Loucy (cell line): ENCODE measurements at regions not wholly inside any gene's neighbourhood (a gene's known extent, or its start where the extent isn't known, plus 50 kb on each side); places are given as distances from the start of the nearest gene placed in this dataset.
"Not testable (repeated sequence)": the region's sequence is repeated elsewhere in the genome, so short reads cannot be mapped to it uniquely, and the experiment has no call there.

Source experiments
- H2AFZ ChIP-seq: fragments of 200-600 bp; sonication (generic); 2 replicates; pipeline ENCODE4 v1.6.0; 2016; ENCODE audit warnings: antibody characterized with exemption, mild to moderate bottlenecking, low read length, moderate library complexity
- H3F3A ChIP-seq: fragments of 200-600 bp; 2 replicates; pipeline ENCODE4 v1.6.0; 2016; ENCODE audit warnings: antibody characterized with exemption, low read depth, mild to moderate bottlenecking
- H3K27me3 ChIP-seq: fragments of 200-600 bp; sonication (generic); 2 replicates; pipeline ENCODE4 v1.6.1; 2014; ENCODE audit warnings: low read length, mild to moderate bottlenecking; ENCODE audit not compliant: insufficient read depth, poor library complexity, severe bottlenecking
- H3K36me3 ChIP-seq: fragments of 200-600 bp; sonication (generic); 2 replicates; pipeline ENCODE4 v1.6.1; 2016; ENCODE audit warnings: low read length; ENCODE audit not compliant: insufficient read depth
- H3K4me1 ChIP-seq: fragments of 200-600 bp; sonication (generic); 2 replicates; pipeline ENCODE4 v1.5.1; 2014; ENCODE audit warnings: low read length, mild to moderate bottlenecking; ENCODE audit not compliant: insufficient read depth, poor library complexity, severe bottlenecking
- H3K4me2 ChIP-seq: fragments of 200-600 bp; sonication (generic); 2 replicates; pipeline ENCODE4 v1.6.0; 2014; ENCODE audit warnings: antibody characterized with exemption, low read length, low read depth, mild to moderate bottlenecking; ENCODE audit not compliant: poor library complexity, severe bottlenecking
- H3K4me3 ChIP-seq: fragments of 200-600 bp; sonication (generic); 2 replicates; pipeline ENCODE4 v1.5.1; 2014; ENCODE audit warnings: low read length, mild to moderate bottlenecking, mixed read lengths; ENCODE audit not compliant: poor library complexity, severe bottlenecking
- H3K79me2 ChIP-seq: fragments of 200-600 bp; sonication (generic); 2 replicates; pipeline ENCODE4 v1.6.1; 2014; ENCODE audit warnings: low read length; ENCODE audit not compliant: insufficient read depth
- H3K9ac ChIP-seq: fragments of 200-600 bp; sonication (generic); 2 replicates; pipeline ENCODE4 v1.6.0; 2014; ENCODE audit warnings: mild to moderate bottlenecking, low read depth, low read length, moderate library complexity; ENCODE audit not compliant: poor library complexity, severe bottlenecking
- H3K9me2 ChIP-seq: fragments of 200-600 bp; sonication (generic); replicated peaks from 2 replicates; pipeline ENCODE4 v1.6.1; 2016; ENCODE audit warnings: low read depth, low read length, mixed read lengths
- H3K9me3 ChIP-seq: fragments of 200-600 bp; sonication (generic); 2 replicates; pipeline ENCODE4 v1.6.1; 2014; ENCODE audit warnings: mild to moderate bottlenecking, antibody characterized with exemption, low read length, low read depth; ENCODE audit not compliant: insufficient read depth
- H4K20me1 ChIP-seq: fragments of 200-600 bp; sonication (generic); 2 replicates; pipeline ENCODE4 v1.6.0; 2014; ENCODE audit warnings: antibody characterized with exemption, low read length, mild to moderate bottlenecking; ENCODE audit not compliant: insufficient read depth, poor library complexity, severe bottlenecking
- CTCF ChIP-seq: fragments of 200-600 bp; sonication (generic); conservative IDR thresholded peaks from 2 replicates; pipeline ENCODE4 v1.5.1; 2014; ENCODE audit warnings: mild to moderate bottlenecking, antibody characterized with exemption, low read length
- EZH2phosphoT487 ChIP-seq: fragments of 200-600 bp; IDR thresholded peaks from 2 replicates; pipeline ENCODE4 v1.6.1; 2018; ENCODE audit warnings: antibody characterized with exemption, mild to moderate bottlenecking, moderate library complexity, borderline replicate concordance

GRCh38 chr5:128854931-128855330 is 110.4 kb upstream of the SLC27A6 start:
- TF ChIP-seq EZH2phosphoT487 (no peak), CTCF (no peak)
- Histone ChIP-seq H3K36me3 (no peaks in the 10 kb centered on the region), H3K9ac (no peak overlapping the region), H3K4me2 (no peak overlapping the region), H3K4me3 (no peak overlapping the region), H2AFZ (no peak overlapping the region), H3K9me3 (no peaks in the 10 kb centered on the region), H3K79me2 (no peaks in the 10 kb centered on the region), H4K20me1 (no peaks in the 10 kb centered on the region), H3K4me1 (no peaks in the 10 kb centered on the region), H3K9me2 (no peaks in the 10 kb centered on the region), H3K27me3 (no peaks in the 10 kb centered on the region), H3F3A (no peaks in the 10 kb centered on the region)

- no peaks in the 10 kb centered on the region for H3K9me2 ChIP-seq
- no peak overlapping the region for H3K4me2 ChIP-seq
- no peaks in the 10 kb centered on the region for H3K79me2 ChIP-seq
- no peaks in the 10 kb centered on the region for H3F3A ChIP-seq
- no peak overlapping the region for H2AFZ ChIP-seq
- no peak overlapping the region for H3K4me3 ChIP-seq
- H3K27me3 ChIP-seq, result no peaks in the 10 kb centered on the region
- H3K9ac ChIP-seq, result no peak overlapping the region
- H4K20me1 ChIP-seq, result no peaks in the 10 kb centered on the region
- no peak for TF ChIP-seq CTCF
- TF ChIP-seq EZH2phosphoT487, result no peak
- no peaks in the 10 kb centered on the region for H3K9me3 ChIP-seq
- no peaks in the 10 kb centered on the region for H3K4me1 ChIP-seq
- no peaks in the 10 kb centered on the region for H3K36me3 ChIP-seq
Observed at GRCh38 chr5:128857076-128857677, 108.1 kb upstream of the SLC27A6 start.

GRCh38 chr5:128858995-128859394 is 106.3 kb upstream of the SLC27A6 start:
- no peaks in the 10 kb centered on the region for H3K4me1 ChIP-seq
- H3K4me3 ChIP-seq, result no peak overlapping the region
- no peak overlapping the region for H3K4me2 ChIP-seq
- TF ChIP-seq CTCF (no peak), EZH2phosphoT487 (no peak)
- H3F3A ChIP-seq, result no peaks in the 10 kb centered on the region
- H3K36me3 ChIP-seq, result no peaks in the 10 kb centered on the region
- no peaks in the 10 kb centered on the region for H3K9me3 ChIP-seq
- H3K9ac ChIP-seq, result no peak overlapping the region
- no peaks in the 10 kb centered on the region for H3K27me3 ChIP-seq
- no peaks in the 10 kb centered on the region for H4K20me1 ChIP-seq
- H2AFZ ChIP-seq, result no peak overlapping the region
- no peaks in the 10 kb centered on the region for H3K79me2 ChIP-seq
- H3K9me2 ChIP-seq, result no peaks in the 10 kb centered on the region

GRCh38 chr5:128861155-128861554 is 104.1 kb upstream of the SLC27A6 start:
- not testable (repeated sequence) for H3K27me3 ChIP-seq, H3K79me2 ChIP-seq, H2AFZ ChIP-seq, H3K4me3 ChIP-seq, H3K4me1 ChIP-seq, H3F3A ChIP-seq, H3K9me2 ChIP-seq, H3K9me3 ChIP-seq, H4K20me1 ChIP-seq, H3K36me3 ChIP-seq, H3K9ac ChIP-seq, H3K4me2 ChIP-seq
